ENCODE measurements at regions not wholly inside any gene's neighbourhood (a gene's known extent, or its start where the extent isn't known, plus 50 kb on each side); places are given as distances from the start of the nearest gene placed in this dataset.

GRCh38 chr5:44665101-44665701 lies 143.5 kb upstream of the MRPS30 start:
- Mint-ChIP-seq H3K27ac (ENCODE audit: unreplicated experiment) (no peak overlapping the region), H3K27me3 (ENCODE audit: unreplicated experiment) (no peaks in the 10 kb centered on the region), H3K4me1 (ENCODE audit: low read depth, unreplicated experiment) (no peaks in the 10 kb centered on the region), H3K9me3 (ENCODE audit: low read depth, unreplicated experiment) (no peaks in the 10 kb centered on the region), H3K36me3 (ENCODE audit: insufficient read depth, unreplicated experiment) (no peaks in the 10 kb centered on the region), H3K4me3 (ENCODE audit: low read depth, unreplicated experiment) (no peak overlapping the region)
- intact Hi-C loops (cut with micrococcal nuclease; ENCODE audit: unreplicated experiment), result no loop called here
- DNase-seq, result no peak
- no TSS peak for BruUV-seq (replicated peaks)
- TF ChIP-seq CTCF (IDR thresholded peaks at IDR 0.05; ENCODE audit: unreplicated experiment), result no peak
- CTCF ChIA-PET, result no interaction called here

- Mint-ChIP-seq H3K27ac (ENCODE audit: unreplicated experiment) (no peak overlapping the region), H3K36me3 (ENCODE audit: insufficient read depth, unreplicated experiment) (no peaks in the 10 kb centered on the region), H3K4me1 (ENCODE audit: low read depth, unreplicated experiment) (no peaks in the 10 kb centered on the region), H3K9me3 (ENCODE audit: low read depth, unreplicated experiment) (no peaks in the 10 kb centered on the region), H3K4me3 (ENCODE audit: low read depth, unreplicated experiment) (no peak overlapping the region), H3K27me3 (ENCODE audit: unreplicated experiment) (no peaks in the 10 kb centered on the region)
- intact Hi-C loops (cut with micrococcal nuclease; ENCODE audit: unreplicated experiment), result no loop called here
- DNase-seq, result no peak
- CTCF ChIA-PET, result no interaction called here
- BruUV-seq (replicated peaks), result no TSS peak
- TF ChIP-seq CTCF (IDR thresholded peaks at IDR 0.05; ENCODE audit: unreplicated experiment), result no peak
Observed at GRCh38 chr5:44664711-44665100, 144.0 kb upstream of the MRPS30 start.

GRCh38 chr5:44663991-44664710 lies 144.6 kb upstream of the MRPS30 start:
- H3K36me3 Mint-ChIP-seq (ENCODE audit: insufficient read depth, unreplicated experiment), result no peaks in the 10 kb centered on the region
- H3K27me3 Mint-ChIP-seq (ENCODE audit: unreplicated experiment), result no peaks in the 10 kb centered on the region
- H3K27ac Mint-ChIP-seq (ENCODE audit: unreplicated experiment), result no peak overlapping the region
- BruUV-seq (replicated peaks), result no TSS peak
- H3K4me1 Mint-ChIP-seq (ENCODE audit: low read depth, unreplicated experiment), result no peaks in the 10 kb centered on the region
- TF ChIP-seq CTCF (IDR thresholded peaks at IDR 0.05; ENCODE audit: unreplicated experiment), result no peak
- CTCF ChIA-PET, result no interaction called here
- intact Hi-C loops (cut with micrococcal nuclease; ENCODE audit: unreplicated experiment), result no loop called here
- no peaks in the 10 kb centered on the region for H3K9me3 Mint-ChIP-seq (ENCODE audit: low read depth, unreplicated experiment)
- no peak for DNase-seq
- H3K4me3 Mint-ChIP-seq (ENCODE audit: low read depth, unreplicated experiment), result no peak overlapping the region

- Mint-ChIP-seq H3K9me3 (ENCODE audit: low read depth, unreplicated experiment) (no peaks in the 10 kb centered on the region), H3K36me3 (ENCODE audit: insufficient read depth, unreplicated experiment) (no peaks in the 10 kb centered on the region), H3K4me1 (ENCODE audit: low read depth, unreplicated experiment) (no peaks in the 10 kb centered on the region), H3K4me3 (ENCODE audit: low read depth, unreplicated experiment) (no peak overlapping the region), H3K27ac (ENCODE audit: unreplicated experiment) (no peak overlapping the region), H3K27me3 (ENCODE audit: unreplicated experiment) (no peaks in the 10 kb centered on the region)
- CTCF ChIA-PET, result no interaction called here
- DNase-seq, result no peak
- intact Hi-C loops (cut with micrococcal nuclease; ENCODE audit: unreplicated experiment), result no loop called here
- TF ChIP-seq CTCF (IDR thresholded peaks at IDR 0.05; ENCODE audit: unreplicated experiment), result no peak
- BruUV-seq (replicated peaks), result no TSS peak
Observed at GRCh38 chr5:44661851-44662250, 146.9 kb upstream of the MRPS30 start.
